Caki2 (cell line): ENCODE measurements at regions not wholly inside any gene's neighbourhood (a gene's known extent, or its start where the extent isn't known, plus 50 kb on each side); places are given as distances from the start of the nearest gene placed in this dataset.

Source experiments
- DNase-seq: peaks from one replicate; pipeline ENCODE4 v3.0.0-alpha.2; 2015; ENCODE audit warnings: low read depth
- in situ Hi-C: cut with HindIII; loops from 2 replicates; pipeline ENCODE4 v1.10.0; 2016; ENCODE audit warnings: low sequenced_read_pairs, low pct_unique_long_range_greater_than_20kb, mixed read lengths

- in situ Hi-C loops = no loop called here
- DNase-seq = no peak
These were observed 805.3 kb downstream of the SEMA5A start for GRCh38 chr5:8740595-8740994.

DNA sequence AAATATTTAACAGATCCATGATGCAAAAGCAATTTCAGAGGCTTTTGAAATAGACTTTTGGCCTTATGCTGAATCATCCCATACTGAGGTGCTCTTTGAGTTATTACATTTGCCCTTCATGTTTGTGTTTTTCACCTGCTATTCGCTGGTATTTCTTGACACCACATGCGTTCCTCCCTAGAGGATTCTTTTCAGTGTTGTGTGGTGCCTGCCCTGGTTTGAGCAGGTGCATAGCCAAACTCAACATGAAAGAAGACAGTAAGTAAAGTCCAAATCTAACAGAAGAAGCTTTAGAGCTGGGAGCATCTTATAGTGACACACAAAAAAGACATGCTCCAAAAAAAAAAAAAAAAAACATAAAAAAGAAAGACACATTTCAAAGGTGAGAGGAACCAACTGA lies 796.3 kb downstream of the SEMA5A start:
- in situ Hi-C loops = no loop called here
- DNase-seq = no peak

- DNase-seq = no peak
- in situ Hi-C loops = no loop called here
These were observed 795.8 kb downstream of the SEMA5A start for GRCh38 chr5:8750100-8750499.

DNA sequence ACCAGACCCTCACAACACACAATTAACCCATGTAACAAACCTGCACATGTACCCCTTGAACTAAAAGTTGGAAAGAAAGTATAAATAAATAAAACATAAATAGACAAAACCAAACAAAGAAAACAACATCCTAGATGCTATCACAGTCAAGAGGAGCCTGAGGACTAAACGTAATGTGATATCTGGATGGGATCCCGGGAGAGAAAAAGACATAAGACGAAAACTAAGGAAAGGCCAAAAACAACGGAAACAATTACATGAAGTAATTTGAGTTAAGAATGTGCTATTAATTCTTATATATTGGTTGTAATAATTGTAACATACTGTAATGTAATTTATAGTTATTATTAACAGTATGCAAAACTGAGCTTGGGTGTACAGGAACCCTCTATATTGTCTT lies 793.9 kb downstream of the SEMA5A start:
- in situ Hi-C loops = no loop called here
- no peak for DNase-seq

DNA sequence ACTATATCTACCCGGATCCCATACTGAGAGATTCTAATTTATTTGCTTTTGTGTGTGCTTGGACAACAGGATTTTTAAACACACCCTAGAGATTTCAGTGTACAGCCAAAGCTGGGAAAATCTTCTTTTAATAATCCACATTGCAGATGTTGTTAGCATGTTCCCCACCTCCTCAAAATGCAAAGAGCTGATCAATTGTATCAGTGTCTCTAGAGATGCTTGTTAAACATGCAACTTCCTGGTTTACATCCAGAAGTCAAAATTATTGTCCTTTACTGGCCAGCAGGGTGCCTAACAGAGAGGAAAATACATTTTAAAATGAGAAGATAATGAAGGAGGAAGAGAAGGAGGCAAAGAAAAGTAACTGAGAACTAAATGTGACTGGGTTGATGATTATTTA lies 793.3 kb downstream of the SEMA5A start:
- in situ Hi-C loops = no loop called here
- DNase-seq = no peak

GRCh38 chr5:8756498-8757084 lies 789.3 kb downstream of the SEMA5A start:
- peak; percentile 34 for DNase-seq
- in situ Hi-C loops = no loop called here

GRCh38 chr5:8765886-8766285 lies 780.0 kb downstream of the SEMA5A start:
- in situ Hi-C loops = no loop called here
- no peak for DNase-seq

DNA sequence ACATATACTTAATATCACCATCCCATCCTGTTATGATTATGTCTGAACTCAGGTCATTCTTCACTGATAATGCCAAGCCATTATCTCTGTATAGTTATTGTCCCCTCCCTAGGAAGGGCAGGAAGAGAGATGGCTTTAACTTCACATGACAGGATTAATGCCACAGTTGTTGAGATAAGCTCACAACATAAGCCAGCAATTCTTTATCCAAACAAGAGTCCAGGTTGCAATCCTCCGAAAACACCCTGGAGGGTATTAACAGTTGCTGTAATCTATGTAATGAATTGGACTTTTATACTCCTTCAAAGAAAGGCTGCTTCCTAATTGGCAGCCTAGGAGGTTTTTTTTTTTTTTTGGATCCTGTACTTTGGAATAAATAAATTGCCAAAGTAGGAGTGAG lies 779.4 kb downstream of the SEMA5A start:
- no peak for DNase-seq
- in situ Hi-C loops = no loop called here

- no peak for DNase-seq
- in situ Hi-C loops = no loop called here
These were observed 778.8 kb downstream of the SEMA5A start for GRCh38 chr5:8767111-8767510.

GRCh38 chr5:8767746-8768145 lies 778.1 kb downstream of the SEMA5A start:
- in situ Hi-C loops = no loop called here
- no peak for DNase-seq

GRCh38 chr5:8769631-8770030 lies 776.2 kb downstream of the SEMA5A start:
- no peak for DNase-seq
- in situ Hi-C loops = no loop called here

- in situ Hi-C loops = no loop called here
- DNase-seq = no peak
These were observed 775.4 kb downstream of the SEMA5A start for GRCh38 chr5:8770431-8770830.

DNA sequence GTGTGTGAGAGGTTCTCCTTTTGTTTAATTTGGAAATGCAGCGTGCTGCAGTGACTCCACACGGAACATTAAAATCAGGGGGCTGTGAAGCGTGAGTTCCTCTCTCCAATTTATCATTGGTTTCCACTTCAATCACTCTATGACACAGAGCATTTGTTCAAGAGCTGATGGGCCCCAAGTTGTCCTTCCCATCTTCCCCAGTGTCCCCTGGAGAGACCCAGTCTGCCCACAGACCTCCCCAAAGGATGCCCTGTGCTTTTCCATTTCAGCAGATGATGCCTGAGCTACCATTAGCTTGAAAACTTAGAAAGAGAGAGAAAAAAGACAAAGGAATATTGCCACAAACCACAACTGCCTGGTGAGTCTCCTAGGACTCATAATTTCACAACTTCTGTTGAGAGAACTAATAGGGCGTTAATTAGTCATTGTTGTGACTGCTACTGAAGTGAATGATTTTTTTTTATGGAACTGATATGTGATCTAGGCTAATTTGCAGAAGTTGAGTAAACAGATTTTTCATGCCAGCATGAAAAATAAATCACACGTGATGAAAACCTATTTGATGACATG lies 772.7 kb downstream of the SEMA5A start:
- in situ Hi-C loops = no loop called here
- DNase-seq = peak; percentile 8

GRCh38 chr5:8784692-8785091 lies 761.2 kb downstream of the SEMA5A start:
- in situ Hi-C loops = no loop called here
- DNase-seq = no peak

DNA sequence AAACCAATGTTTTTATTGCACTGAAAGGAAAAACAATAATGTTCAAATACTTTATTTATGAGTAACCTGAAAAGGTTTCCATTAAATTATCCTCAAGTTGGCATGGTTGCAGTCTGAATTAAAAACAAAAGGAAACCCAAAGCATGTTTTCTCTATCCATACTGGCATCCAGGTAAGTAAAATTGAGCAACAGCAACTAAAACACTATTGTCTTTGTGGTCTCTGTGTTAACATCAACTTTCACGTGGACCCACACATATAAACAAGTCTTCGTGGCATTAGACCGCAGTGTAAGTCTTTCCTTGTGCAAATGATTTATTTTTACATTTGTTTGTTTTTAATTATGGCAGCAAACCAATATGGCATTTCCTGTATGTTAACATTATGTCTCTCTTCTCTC lies 757.6 kb downstream of the SEMA5A start:
- DNase-seq = no peak
- in situ Hi-C loops = no loop called here

DNA sequence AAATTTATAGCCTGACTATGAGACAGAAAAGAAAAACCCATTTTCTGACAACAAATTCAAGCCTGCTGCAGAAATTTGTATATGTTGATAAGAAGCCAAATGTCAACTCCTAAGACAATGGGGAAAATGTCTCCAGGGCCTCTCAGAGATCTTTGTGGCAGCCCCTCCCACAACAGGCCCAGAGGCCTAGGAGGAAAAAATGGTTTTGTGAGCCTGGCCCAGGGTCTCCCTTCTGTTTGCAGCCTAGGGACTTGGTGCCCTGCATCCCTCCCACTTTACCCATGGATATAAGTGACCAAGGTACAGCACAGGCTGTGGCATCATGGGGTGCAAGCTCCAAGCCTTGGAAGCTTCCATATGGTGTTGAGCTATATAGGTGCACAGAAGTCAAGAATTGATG lies 740.2 kb downstream of the SEMA5A start:
- in situ Hi-C loops = no loop called here
- DNase-seq = no peak

DNA sequence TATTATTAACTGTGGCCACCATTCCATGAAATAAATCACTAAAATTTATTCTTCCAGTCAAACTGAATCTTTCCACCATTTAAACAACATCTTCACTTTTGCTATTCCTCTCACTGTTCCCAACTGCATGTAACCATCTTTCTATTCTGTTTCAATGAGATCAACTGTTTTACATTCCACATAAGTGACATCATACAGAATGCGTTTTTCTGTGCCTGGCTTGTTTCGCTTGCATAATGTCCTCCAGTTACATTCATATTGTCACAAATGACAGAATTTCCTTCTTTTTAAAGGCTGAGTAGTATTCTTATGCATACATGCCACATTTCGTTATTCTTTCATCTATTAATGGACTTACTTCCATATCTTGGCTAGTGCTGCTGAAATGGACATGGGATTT lies 738.2 kb downstream of the SEMA5A start:
- DNase-seq = no peak
- in situ Hi-C loops = no loop called here

GRCh38 chr5:8811581-8811980 lies 734.3 kb downstream of the SEMA5A start:
- DNase-seq = no peak
- in situ Hi-C loops = no loop called here

GRCh38 chr5:8813180-8813579 lies 732.7 kb downstream of the SEMA5A start:
- DNase-seq = no peak
- in situ Hi-C loops = no loop called here

- in situ Hi-C loops = no loop called here
- no peak for DNase-seq
These were observed 731.8 kb downstream of the SEMA5A start for GRCh38 chr5:8814105-8814504.

GRCh38 chr5:8824371-8824770 lies 721.5 kb downstream of the SEMA5A start:
- in situ Hi-C loops = no loop called here
- no peak for DNase-seq
